ENCODE measurements at regions not wholly inside any gene's neighbourhood (a gene's known extent, or its start where the extent isn't known, plus 50 kb on each side); places are given as distances from the start of the nearest gene placed in this dataset.

DNA sequence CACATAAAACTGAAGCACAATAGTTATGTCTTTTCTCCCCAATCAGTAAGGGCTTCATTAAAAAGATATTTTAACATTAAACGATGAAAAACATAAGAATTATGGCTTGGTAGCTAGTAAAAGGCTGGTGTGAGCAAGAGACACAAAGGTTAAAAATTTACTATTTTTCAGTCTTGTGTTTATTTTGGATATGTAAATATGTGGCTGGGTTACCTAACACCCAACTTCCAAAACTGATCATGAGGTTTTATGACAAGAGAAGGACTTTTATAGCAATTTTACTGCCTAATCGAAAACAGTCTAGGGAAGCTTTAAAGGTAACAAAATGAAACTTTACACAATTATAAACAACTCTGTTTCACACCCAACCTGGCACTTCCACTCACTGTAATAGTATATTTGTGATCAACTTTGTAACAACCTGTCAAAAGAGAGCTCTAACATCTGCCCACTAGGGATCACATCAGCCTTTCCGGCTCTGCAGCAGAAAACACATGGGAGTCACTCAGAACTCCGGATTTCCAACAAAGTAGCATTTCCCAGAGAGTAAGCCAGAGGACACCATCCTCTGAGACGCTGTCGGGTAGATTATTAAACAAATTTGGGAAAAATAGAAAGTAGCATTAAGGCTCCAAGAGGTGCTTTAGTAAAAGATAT, 123.4 kb upstream of the C2CD4B start:
- TF ChIP-seq, protein P1, sequence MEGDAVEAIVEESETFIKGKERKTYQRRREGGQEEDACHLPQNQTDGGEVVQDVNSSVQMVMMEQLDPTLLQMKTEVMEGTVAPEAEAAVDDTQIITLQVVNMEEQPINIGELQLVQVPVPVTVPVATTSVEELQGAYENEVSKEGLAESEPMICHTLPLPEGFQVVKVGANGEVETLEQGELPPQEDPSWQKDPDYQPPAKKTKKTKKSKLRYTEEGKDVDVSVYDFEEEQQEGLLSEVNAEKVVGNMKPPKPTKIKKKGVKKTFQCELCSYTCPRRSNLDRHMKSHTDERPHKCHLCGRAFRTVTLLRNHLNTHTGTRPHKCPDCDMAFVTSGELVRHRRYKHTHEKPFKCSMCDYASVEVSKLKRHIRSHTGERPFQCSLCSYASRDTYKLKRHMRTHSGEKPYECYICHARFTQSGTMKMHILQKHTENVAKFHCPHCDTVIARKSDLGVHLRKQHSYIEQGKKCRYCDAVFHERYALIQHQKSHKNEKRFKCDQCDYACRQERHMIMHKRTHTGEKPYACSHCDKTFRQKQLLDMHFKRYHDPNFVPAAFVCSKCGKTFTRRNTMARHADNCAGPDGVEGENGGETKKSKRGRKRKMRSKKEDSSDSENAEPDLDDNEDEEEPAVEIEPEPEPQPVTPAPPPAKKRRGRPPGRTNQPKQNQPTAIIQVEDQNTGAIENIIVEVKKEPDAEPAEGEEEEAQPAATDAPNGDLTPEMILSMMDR (IDR thresholded peaks at IDR 0.05) = no peak
- no peak for TF ChIP-seq POLR2A (IDR thresholded peaks at IDR 0.05)

Data from heart left ventricle (tissue), 13 donors.